WI38 (cell line): ENCODE measurements at regions not wholly inside any gene's neighbourhood (a gene's known extent, or its start where the extent isn't known, plus 50 kb on each side); places are given as distances from the start of the nearest gene placed in this dataset.

ENCODE experiments used
- H3K4me3 ChIP-seq: 2 replicates; pipeline ENCODE4 v1.5.1; 2011; ENCODE audit warnings: low read depth, mild to moderate bottlenecking, control low read depth, low read length
- CTCF ChIP-seq: IDR thresholded peaks from 2 replicates; pipeline ENCODE4 v1.5.1; 2012; ENCODE audit warnings: low read depth, mild to moderate bottlenecking, control low read depth, low read length

- no peak overlapping the region for H3K4me3 ChIP-seq
- TF ChIP-seq CTCF, result peak; percentile 18; the same call in 1 of the 2 replicates
Observed at GRCh38 chr7:130865408-130866236, 131.6 kb upstream of the KLF14 start.

- H3K4me3 ChIP-seq, result no peak overlapping the region
- TF ChIP-seq CTCF, result no peak
Observed at GRCh38 chr7:130867039-130867438, 133.0 kb upstream of the KLF14 start.

- no peak for TF ChIP-seq CTCF
- no peak overlapping the region for H3K4me3 ChIP-seq
Observed at GRCh38 chr7:130867581-130868136, 133.7 kb upstream of the KLF14 start.

- TF ChIP-seq CTCF, result no peak
- no peak overlapping the region for H3K4me3 ChIP-seq
Observed at GRCh38 chr7:130868139-130868538, 134.1 kb upstream of the KLF14 start.

- TF ChIP-seq CTCF, result no peak
Observed at GRCh38 chr7:130869918-130870317, 135.9 kb upstream of the KLF14 start.

GRCh38 chr7:130872341-130872740, 138.3 kb upstream of the KLF14 start:
- H3K4me3 ChIP-seq, result no peak overlapping the region
- TF ChIP-seq CTCF, result no peak

More at GRCh38 chr7:130869918-130870317, 135.9 kb upstream of the KLF14 start:
- H3K4me3 ChIP-seq, result no peak overlapping the region

- no peak overlapping the region for H3K4me3 ChIP-seq
- TF ChIP-seq CTCF, result no peak
Observed at GRCh38 chr7:130872756-130873448, 138.9 kb upstream of the KLF14 start.
